ENCODE measurements at regions not wholly inside any gene's neighbourhood (a gene's known extent, or its start where the extent isn't known, plus 50 kb on each side); places are given as distances from the start of the nearest gene placed in this dataset.
"Not testable (repeated sequence)": the region's sequence is repeated elsewhere in the genome, so short reads cannot be mapped to it uniquely, and the experiment has no call there.

DNA sequence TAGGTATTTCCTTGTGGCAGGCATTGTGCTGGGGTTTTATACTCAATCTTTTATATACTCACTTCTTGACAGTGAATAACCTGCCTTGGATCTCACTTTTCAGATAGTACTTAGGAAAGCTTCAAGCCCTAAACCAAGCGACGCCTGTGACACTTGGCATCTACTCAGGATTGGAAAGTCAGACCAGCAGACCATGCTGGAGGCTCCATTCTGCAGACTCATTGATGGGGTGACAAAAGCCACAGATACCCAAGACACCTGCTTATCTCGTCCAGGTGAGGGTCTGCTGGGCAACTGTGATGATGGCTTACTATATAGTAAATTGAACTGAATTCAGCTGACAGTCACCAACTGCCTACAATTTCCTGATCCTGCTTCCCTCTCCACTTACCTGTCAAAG, 79.4 kb upstream of the MRPS22 start:
- no peaks in the 10 kb centered on the region for H3K9me3 ChIP-seq (ENCODE audit: control insufficient read depth in 5 of 5, low read length in 5 of 5)
- no peak overlapping the region for H3K9ac ChIP-seq (ENCODE audit: low read length in 5 of 5)
- H3K36me3 ChIP-seq (ENCODE audit: control insufficient read depth in 5 of 5, insufficient read depth in 5 of 5, low read length in 5 of 5), result no peaks in the 10 kb centered on the region
- peaks cover 0 to 4% (median 0%) of the 10 kb centered on the region in 5 donors for H3K27me3 ChIP-seq (ENCODE audit: control insufficient read depth in 5 of 5, insufficient read depth in 4 of 5, low read length in 5 of 5)
- no peak overlapping the region for H3K4me3 ChIP-seq (ENCODE audit: low read depth in 1 of 5, low read length in 5 of 5)
- no peak overlapping the region for H3K27ac ChIP-seq (ENCODE audit: low read depth, low read length)
- no peaks in the 10 kb centered on the region for H3K4me1 ChIP-seq (ENCODE audit: control insufficient read depth in 5 of 5, insufficient read depth in 5 of 5, low read length in 5 of 5)

DNA sequence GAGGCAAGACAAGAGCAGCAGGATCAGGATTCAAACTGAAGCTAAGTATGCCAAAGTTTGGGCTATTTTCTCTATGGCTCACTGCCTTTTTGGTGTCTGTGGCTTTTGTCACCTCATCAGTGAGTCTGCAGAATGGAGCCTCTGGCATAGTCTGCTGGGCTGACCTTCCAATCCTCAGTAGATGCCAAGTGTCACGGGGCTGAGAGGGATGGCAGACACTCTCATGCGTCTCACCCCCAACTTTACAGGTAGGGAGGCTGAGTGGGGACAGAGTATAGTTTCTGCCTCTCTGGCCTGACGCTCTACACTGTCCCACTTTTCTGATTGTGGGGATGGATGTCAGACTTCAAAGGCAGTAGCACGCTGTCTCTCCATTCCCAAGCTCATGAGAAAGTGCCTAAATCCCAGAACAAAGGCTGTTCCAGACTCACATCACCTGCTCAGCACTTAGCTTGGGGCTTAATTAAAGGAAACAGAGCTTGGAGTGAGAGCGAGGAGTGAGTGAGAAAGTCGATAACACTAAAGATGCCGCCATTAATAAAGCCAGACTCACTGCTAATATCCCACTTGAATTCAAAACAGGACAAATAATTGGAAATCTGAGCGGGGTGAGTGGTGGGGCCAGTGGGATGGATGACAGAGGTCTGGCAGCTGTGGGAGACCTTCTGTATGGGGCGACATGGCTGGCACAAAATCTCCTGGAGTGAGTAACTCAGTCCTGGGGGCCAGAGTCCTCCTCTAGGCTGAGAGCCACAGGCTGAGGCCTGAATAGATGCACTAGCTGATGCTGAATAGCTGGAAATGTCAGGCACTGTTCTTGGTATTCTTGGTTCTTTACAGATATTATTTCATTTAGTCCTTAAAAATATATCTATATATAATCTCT, 78.4 kb upstream of the MRPS22 start:
- no peak overlapping the region for H3K4me3 ChIP-seq (ENCODE audit: low read depth in 1 of 5, low read length in 5 of 5)
- H3K4me1 ChIP-seq (ENCODE audit: control insufficient read depth in 5 of 5, insufficient read depth in 5 of 5, low read length in 5 of 5), result no peaks in the 10 kb centered on the region
- H3K9me3 ChIP-seq (ENCODE audit: control insufficient read depth in 5 of 5, low read length in 5 of 5), result peaks cover 0 to 3% (median under 1%) of the 10 kb centered on the region in 5 donors
- no peak overlapping the region for H3K9ac ChIP-seq (ENCODE audit: low read length in 5 of 5)
- H3K27me3 ChIP-seq (ENCODE audit: control insufficient read depth in 5 of 5, insufficient read depth in 4 of 5, low read length in 5 of 5), result peaks cover 0 to 2% (median 0%) of the 10 kb centered on the region in 5 donors
- H3K27ac ChIP-seq (ENCODE audit: low read depth, low read length), result no peak overlapping the region
- H3K36me3 ChIP-seq (ENCODE audit: control insufficient read depth in 5 of 5, insufficient read depth in 5 of 5, low read length in 5 of 5), result no peaks in the 10 kb centered on the region

DNA sequence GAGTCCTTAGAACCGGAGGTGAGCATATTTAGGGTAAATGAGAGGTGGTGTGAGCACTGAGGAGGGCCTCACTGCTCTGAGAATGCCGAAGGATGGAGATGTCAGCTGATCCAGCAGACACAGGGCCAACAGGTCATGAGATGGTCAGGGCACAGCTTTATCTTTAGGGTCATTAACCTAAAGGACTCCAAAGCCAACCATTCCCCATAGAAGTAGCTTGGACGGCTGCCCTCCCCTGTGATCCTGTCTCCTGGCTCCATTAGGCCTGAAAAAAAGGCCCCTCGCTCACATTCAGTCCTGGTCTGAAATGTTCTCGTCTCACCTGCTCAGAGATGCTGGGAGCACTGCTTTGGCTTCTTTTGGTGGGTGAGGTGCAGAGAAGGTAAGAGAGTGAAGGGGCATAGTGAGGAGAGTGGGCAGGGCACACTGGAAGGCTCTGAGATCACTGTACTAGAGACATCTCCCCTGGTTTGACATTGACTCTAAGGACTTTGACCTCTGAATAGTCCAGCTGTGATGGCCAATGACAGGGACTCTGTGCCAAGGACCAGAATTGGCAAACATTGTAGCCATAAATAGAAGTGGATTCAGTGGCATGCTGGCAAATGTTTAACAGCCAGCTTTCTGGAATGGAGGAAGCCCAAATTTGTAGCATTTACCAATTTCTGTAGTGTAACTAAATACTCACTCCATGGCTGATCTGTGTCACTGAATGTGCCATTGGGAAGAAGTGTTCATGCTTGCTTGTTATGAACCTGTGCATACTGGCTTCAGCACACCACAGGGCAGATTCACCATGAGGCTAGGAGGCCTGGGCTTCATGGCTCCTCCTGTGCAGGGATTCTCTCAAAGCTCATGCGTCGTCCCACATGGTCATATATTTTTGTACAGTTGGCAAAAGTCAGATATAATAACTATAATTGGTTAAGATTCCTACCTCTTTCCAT, 76.2 kb upstream of the MRPS22 start:
- Histone ChIP-seq H3K9ac (ENCODE audit: low read length in 5 of 5) (no peak overlapping the region), H3K9me3 (ENCODE audit: control insufficient read depth in 5 of 5, low read length in 5 of 5) (peaks cover 0 to 4% (median 3%) of the 10 kb centered on the region in 5 donors), H3K4me1 (ENCODE audit: control insufficient read depth in 5 of 5, insufficient read depth in 5 of 5, low read length in 5 of 5) (no peaks in the 10 kb centered on the region), H3K4me3 (ENCODE audit: low read depth in 1 of 5, low read length in 5 of 5) (no peak overlapping the region), H3K27me3 (ENCODE audit: control insufficient read depth in 5 of 5, insufficient read depth in 4 of 5, low read length in 5 of 5) (peaks cover 0 to 5% (median 0%) of the 10 kb centered on the region in 5 donors), H3K27ac (ENCODE audit: low read depth, low read length) (no peak overlapping the region), H3K36me3 (ENCODE audit: control insufficient read depth in 5 of 5, insufficient read depth in 5 of 5, low read length in 5 of 5) (no peaks in the 10 kb centered on the region)

DNA sequence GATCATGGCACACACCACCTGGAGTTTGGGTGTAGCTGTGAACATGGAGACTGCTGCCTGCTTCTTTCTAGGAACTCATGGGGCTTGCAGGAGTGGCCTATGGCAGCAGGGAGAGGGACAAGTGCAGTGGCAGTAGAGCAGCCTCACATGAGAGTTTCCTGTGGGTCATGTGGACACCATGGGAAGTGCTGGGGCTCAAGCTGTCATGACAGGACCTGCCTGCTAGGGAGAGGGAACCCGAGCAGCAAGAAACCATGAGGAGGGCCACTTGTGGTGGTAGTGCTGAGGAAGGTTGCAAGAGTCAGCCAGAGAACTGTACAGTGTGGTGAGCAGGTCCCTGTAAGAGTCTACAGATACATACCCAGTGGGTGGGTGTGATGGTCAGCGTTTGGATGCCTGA, 73.8 kb upstream of the MRPS22 start:
- Histone ChIP-seq H3K9ac (ENCODE audit: low read length in 5 of 5) (no peak overlapping the region), H3K9me3 (ENCODE audit: control insufficient read depth in 5 of 5, low read length in 5 of 5) (peaks cover 0 to 4% (median 3%) of the 10 kb centered on the region in 5 donors), H3K27me3 (ENCODE audit: control insufficient read depth in 5 of 5, insufficient read depth in 4 of 5, low read length in 5 of 5) (peaks cover 0 to 5% (median 0%) of the 10 kb centered on the region in 5 donors), H3K4me3 (ENCODE audit: low read depth in 1 of 5, low read length in 5 of 5) (no peak overlapping the region), H3K4me1 (ENCODE audit: control insufficient read depth in 5 of 5, insufficient read depth in 5 of 5, low read length in 5 of 5) (no peaks in the 10 kb centered on the region), H3K27ac (ENCODE audit: low read depth, low read length) (no peak overlapping the region), H3K36me3 (ENCODE audit: control insufficient read depth in 5 of 5, insufficient read depth in 5 of 5, low read length in 5 of 5) (no peaks in the 10 kb centered on the region)

DNA sequence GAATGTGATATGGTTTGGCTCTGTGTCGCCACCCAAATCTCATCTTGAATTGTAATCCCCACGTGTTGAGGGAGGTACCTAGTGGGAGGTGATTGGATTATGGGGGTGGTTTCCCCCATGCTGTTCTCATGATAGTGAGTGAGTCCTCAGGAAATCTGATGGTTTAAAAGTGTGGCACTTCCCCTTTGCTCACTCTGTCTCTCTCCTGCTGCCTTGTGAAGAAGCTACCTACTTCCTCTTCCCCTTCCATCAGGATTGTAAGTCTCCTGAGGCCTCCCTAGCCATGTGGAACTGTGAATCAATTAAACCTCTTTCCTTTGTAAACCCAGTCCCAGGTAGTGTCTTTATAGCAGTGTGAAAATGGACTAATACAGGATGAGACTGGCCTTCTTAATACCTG, 73.2 kb upstream of the MRPS22 start:
- H3K4me3 ChIP-seq (ENCODE audit: low read depth in 1 of 5, low read length in 5 of 5); H3K9me3 ChIP-seq (ENCODE audit: control insufficient read depth in 5 of 5, low read length in 5 of 5); H3K27ac ChIP-seq (ENCODE audit: low read depth, low read length); H3K9ac ChIP-seq (ENCODE audit: low read length in 5 of 5); H3K4me1 ChIP-seq (ENCODE audit: control insufficient read depth in 5 of 5, insufficient read depth in 5 of 5, low read length in 5 of 5); H3K27me3 ChIP-seq (ENCODE audit: control insufficient read depth in 5 of 5, insufficient read depth in 4 of 5, low read length in 5 of 5); H3K36me3 ChIP-seq (ENCODE audit: control insufficient read depth in 5 of 5, insufficient read depth in 5 of 5, low read length in 5 of 5): not testable (repeated sequence)

DNA sequence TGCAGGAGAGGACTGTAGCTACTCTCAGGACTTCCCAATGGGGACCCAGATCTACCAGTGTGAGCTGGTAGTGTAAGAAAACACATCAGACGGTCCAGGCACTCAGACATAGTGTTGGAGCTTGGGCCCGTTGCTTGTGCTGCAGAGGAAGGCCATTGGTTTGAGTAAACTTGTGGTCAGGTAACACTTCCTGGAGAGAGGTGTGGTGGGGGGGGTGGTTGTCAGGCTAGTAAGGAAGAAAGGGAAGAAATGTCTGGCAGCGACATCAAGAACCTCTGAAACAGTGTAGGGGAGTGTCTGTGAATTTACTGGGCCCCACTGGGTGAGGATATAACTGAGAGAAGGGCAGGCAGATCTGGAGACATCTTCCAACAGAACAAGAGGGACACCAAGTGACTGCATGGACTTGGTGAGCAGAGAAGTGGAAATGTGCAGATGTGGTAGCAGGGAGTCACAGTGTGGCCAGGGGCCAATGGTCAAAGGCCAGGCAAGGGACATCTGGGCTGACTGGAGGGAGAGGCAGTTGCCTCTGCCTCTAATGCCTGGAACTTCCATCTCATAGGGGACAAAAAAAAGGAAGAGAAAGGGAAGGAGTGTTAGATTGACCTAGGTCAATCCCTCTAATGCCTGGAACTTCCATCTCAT, 63.7 kb upstream of the MRPS22 start:
- no peak overlapping the region for H3K4me3 ChIP-seq (ENCODE audit: low read depth in 1 of 5, low read length in 5 of 5)
- no peaks in the 10 kb centered on the region for H3K4me1 ChIP-seq (ENCODE audit: control insufficient read depth in 5 of 5, insufficient read depth in 5 of 5, low read length in 5 of 5)
- no peak overlapping the region for H3K9ac ChIP-seq (ENCODE audit: low read length in 5 of 5)
- no peaks in the 10 kb centered on the region for H3K36me3 ChIP-seq (ENCODE audit: control insufficient read depth in 5 of 5, insufficient read depth in 5 of 5, low read length in 5 of 5)
- H3K9me3 ChIP-seq (ENCODE audit: control insufficient read depth in 5 of 5, low read length in 5 of 5), result peaks cover 0 to 5% (median 2%) of the 10 kb centered on the region in 5 donors
- no peak overlapping the region for H3K27ac ChIP-seq (ENCODE audit: low read depth, low read length)
- peaks cover 0 to 3% (median 0%) of the 10 kb centered on the region in 5 donors for H3K27me3 ChIP-seq (ENCODE audit: control insufficient read depth in 5 of 5, insufficient read depth in 4 of 5, low read length in 5 of 5)

DNA sequence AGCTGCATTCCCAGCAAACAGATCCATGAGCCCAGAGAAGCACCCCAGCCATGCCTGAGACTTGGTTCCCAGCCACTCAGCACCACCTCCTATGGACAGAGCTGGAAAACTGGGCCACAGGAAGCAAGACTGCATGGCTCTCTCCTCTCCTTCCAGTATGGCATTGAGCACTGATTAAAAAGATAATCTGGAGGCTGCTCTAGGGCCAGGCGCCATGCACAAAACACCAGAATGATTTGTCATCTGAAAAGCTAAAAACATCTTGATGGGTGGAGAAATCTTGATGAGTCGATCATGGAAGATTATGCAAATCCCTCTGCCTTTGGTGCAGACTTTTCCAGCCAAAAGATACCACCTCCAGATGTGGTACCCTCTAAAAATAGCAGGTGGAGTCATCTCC, 62.7 kb upstream of the MRPS22 start:
- H3K9ac ChIP-seq (ENCODE audit: low read length in 5 of 5), result no peak overlapping the region
- H3K9me3 ChIP-seq (ENCODE audit: control insufficient read depth in 5 of 5, low read length in 5 of 5), result peaks cover 0 to 5% (median 2%) of the 10 kb centered on the region in 5 donors
- no peaks in the 10 kb centered on the region for H3K4me1 ChIP-seq (ENCODE audit: control insufficient read depth in 5 of 5, insufficient read depth in 5 of 5, low read length in 5 of 5)
- no peaks in the 10 kb centered on the region for H3K36me3 ChIP-seq (ENCODE audit: control insufficient read depth in 5 of 5, insufficient read depth in 5 of 5, low read length in 5 of 5)
- H3K27me3 ChIP-seq (ENCODE audit: control insufficient read depth in 5 of 5, insufficient read depth in 4 of 5, low read length in 5 of 5), result peaks cover 0 to 3% (median 0%) of the 10 kb centered on the region in 5 donors
- H3K27ac ChIP-seq (ENCODE audit: low read depth, low read length), result no peak overlapping the region
- no peak overlapping the region for H3K4me3 ChIP-seq (ENCODE audit: low read depth in 1 of 5, low read length in 5 of 5)

DNA sequence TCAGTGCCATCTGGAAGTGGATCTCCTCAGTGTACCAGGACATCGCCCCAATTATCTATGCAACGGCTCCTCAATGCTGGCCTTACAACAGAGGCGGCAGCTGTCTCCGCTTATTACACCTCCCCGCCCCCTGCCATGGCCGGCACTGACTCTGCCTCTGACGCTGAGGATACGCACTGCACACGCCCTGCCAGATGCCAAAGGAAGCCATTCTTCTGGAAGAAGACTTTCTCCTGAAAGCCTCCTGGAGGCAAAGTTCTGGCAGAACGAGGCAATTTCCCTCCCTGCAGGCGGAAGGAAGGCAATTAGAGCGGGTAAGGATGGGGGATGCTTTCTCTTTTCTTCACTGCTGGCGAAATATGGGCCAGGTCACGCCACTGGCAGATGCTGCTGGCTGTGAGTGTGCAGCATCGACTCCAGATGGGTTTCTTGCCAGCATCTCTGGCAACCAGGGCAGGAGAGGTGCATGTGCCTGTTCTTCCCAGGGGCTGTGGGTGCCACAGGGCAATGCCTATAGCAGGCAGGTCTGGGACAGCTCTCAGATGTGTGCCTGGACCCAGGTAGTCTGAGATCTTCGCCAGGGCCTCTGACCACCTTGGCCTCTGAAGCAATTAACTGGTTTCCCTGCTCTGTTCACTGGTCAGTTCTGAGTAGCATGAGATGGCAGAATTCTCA, 62.2 kb upstream of the MRPS22 start:
- no peak overlapping the region for H3K27ac ChIP-seq (ENCODE audit: low read depth, low read length)
- H3K9ac ChIP-seq (ENCODE audit: low read length in 5 of 5), result no peak overlapping the region
- no peak overlapping the region for H3K4me3 ChIP-seq (ENCODE audit: low read depth in 1 of 5, low read length in 5 of 5)
- no peaks in the 10 kb centered on the region for H3K36me3 ChIP-seq (ENCODE audit: control insufficient read depth in 5 of 5, insufficient read depth in 5 of 5, low read length in 5 of 5)
- H3K27me3 ChIP-seq (ENCODE audit: control insufficient read depth in 5 of 5, insufficient read depth in 4 of 5, low read length in 5 of 5), result peaks cover 0 to 6% (median 0%) of the 10 kb centered on the region in 5 donors
- H3K4me1 ChIP-seq (ENCODE audit: control insufficient read depth in 5 of 5, insufficient read depth in 5 of 5, low read length in 5 of 5), result no peaks in the 10 kb centered on the region
- H3K9me3 ChIP-seq (ENCODE audit: control insufficient read depth in 5 of 5, low read length in 5 of 5), result peaks cover 0 to 5% (median 2%) of the 10 kb centered on the region in 5 donors

DNA sequence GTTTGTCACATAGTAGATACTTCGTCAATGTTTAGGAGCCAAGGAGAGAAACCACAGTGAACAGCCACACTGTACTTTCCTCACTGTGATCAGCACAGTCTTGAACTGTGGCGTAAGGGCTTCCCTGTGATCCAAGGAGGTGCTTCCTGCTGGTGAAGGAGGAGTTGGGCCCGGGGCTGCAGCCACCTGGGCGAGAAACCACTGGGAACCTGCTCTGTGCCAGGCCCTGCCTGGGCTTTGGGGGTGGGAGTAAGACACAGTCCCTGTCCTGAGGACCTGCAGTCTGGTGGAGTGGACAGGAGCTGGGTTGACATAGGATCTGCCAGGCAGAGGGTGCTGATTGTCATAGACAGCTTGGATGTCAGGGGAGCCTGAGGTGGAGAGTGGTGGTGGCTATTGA, 60.5 kb upstream of the MRPS22 start:
- Histone ChIP-seq H3K27ac (ENCODE audit: low read depth, low read length) (no peak overlapping the region), H3K4me3 (ENCODE audit: low read depth in 1 of 5, low read length in 5 of 5) (no peak overlapping the region), H3K4me1 (ENCODE audit: control insufficient read depth in 5 of 5, insufficient read depth in 5 of 5, low read length in 5 of 5) (no peaks in the 10 kb centered on the region), H3K9ac (ENCODE audit: low read length in 5 of 5) (no peak overlapping the region), H3K36me3 (ENCODE audit: control insufficient read depth in 5 of 5, insufficient read depth in 5 of 5, low read length in 5 of 5) (no peaks in the 10 kb centered on the region), H3K9me3 (ENCODE audit: control insufficient read depth in 5 of 5, low read length in 5 of 5) (no peaks in the 10 kb centered on the region), H3K27me3 (ENCODE audit: control insufficient read depth in 5 of 5, insufficient read depth in 4 of 5, low read length in 5 of 5) (peaks cover 0 to 6% (median 0%) of the 10 kb centered on the region in 5 donors)
